GM23338 (cell line): ENCODE measurements at regions not wholly inside any gene's neighbourhood (a gene's known extent, or its start where the extent isn't known, plus 50 kb on each side); places are given as distances from the start of the nearest gene placed in this dataset.

Experiments used
- ATAC-seq: fragments of 200-7000 bp; cut with Tn5 transposase; 3 replicates; pipeline ENCODE4 v1.9.1; 2020
- DNase-seq: peaks from one replicate; pipeline ENCODE4 v3.0.0-alpha.2; 2015; ENCODE audit warnings: low spot score
- H2AFZ ChIP-seq: fragments of 200-600 bp; sonication (generic); 2 replicates; pipeline ENCODE4 v1.8.0; 2016; ENCODE audit warnings: antibody characterized with exemption, mild to moderate bottlenecking, moderate library complexity
- H3F3A ChIP-seq: fragments of 200-600 bp; sonication (generic); replicated peaks from 2 replicates; pipeline ENCODE4 v1.8.0; 2017; ENCODE audit warnings: antibody characterized with exemption, mixed run types, low read depth
- H3K27ac ChIP-seq: fragments of 200-600 bp; sonication (generic); 2 replicates; pipeline ENCODE4 v1.6.1; 2016; ENCODE audit warnings: low read depth
- H3K27me3 ChIP-seq: fragments of 200-600 bp; sonication (generic); 2 replicates; pipeline ENCODE4 v1.8.0; 2016; ENCODE audit warnings: mild to moderate bottlenecking, mixed run types, moderate library complexity; ENCODE audit not compliant: insufficient read depth
- H3K36me3 ChIP-seq: fragments of 200-600 bp; sonication (generic); 2 replicates; pipeline ENCODE4 v1.8.0; 2016; ENCODE audit warnings: mild to moderate bottlenecking; ENCODE audit not compliant: insufficient read depth
- H3K4me1 ChIP-seq: fragments of 200-600 bp; sonication (generic); 2 replicates; pipeline ENCODE4 v1.8.0; 2016; ENCODE audit warnings: mild to moderate bottlenecking, moderate library complexity; ENCODE audit not compliant: insufficient read depth
- H3K4me2 ChIP-seq: fragments of 200-600 bp; sonication (generic); 2 replicates; pipeline ENCODE4 v1.7.1; 2017; ENCODE audit warnings: mixed run types
- H3K4me3 ChIP-seq: fragments of 200-600 bp; sonication (generic); 2 replicates; pipeline ENCODE4 v1.6.1; 2016; ENCODE audit warnings: mixed run types
- H3K79me2 ChIP-seq: fragments of 200-600 bp; sonication (generic); replicated peaks from 2 replicates; pipeline ENCODE4 v1.8.0; 2017; ENCODE audit warnings: mild to moderate bottlenecking; ENCODE audit not compliant: insufficient read depth
- H3K9me2 ChIP-seq: fragments of 200-600 bp; sonication (generic); 2 replicates; pipeline ENCODE4 v1.8.0; 2017; ENCODE audit not compliant: insufficient read depth
- H4K20me1 ChIP-seq: fragments of 200-600 bp; sonication (generic); replicated peaks from 2 replicates; pipeline ENCODE4 v1.8.0; 2017; ENCODE audit warnings: mild to moderate bottlenecking; ENCODE audit not compliant: insufficient read depth
- H3K27ac Mint-ChIP-seq: 2 replicates; pipeline ENCODE4 v1.8.0; 2020; ENCODE audit warnings: inconsistent platforms, mild to moderate bottlenecking, moderate library complexity, mixed read lengths
- H3K27me3 Mint-ChIP-seq: 3 replicates; pipeline ENCODE4 v1.8.0; 2022; ENCODE audit warnings: low read depth, mild to moderate bottlenecking, moderate library complexity, mixed read lengths, inconsistent platforms; ENCODE audit not compliant: insufficient read depth, poor library complexity
- H3K36me3 Mint-ChIP-seq: 3 replicates; pipeline ENCODE4 v1.8.0; 2021; ENCODE audit warnings: low read depth, mild to moderate bottlenecking, inconsistent platforms, moderate library complexity, mixed read lengths
- H3K4me1 Mint-ChIP-seq: 3 replicates; pipeline ENCODE4 v1.8.0; 2020; ENCODE audit warnings: mild to moderate bottlenecking, inconsistent platforms, mixed read lengths
- H3K4me3 Mint-ChIP-seq: 3 replicates; pipeline ENCODE4 v1.8.0; 2021; ENCODE audit warnings: moderate library complexity, mild to moderate bottlenecking, inconsistent platforms, mixed read lengths
- H3K9me3 Mint-ChIP-seq: 3 replicates; pipeline ENCODE4 v1.8.0; 2020; ENCODE audit warnings: moderate library complexity, mild to moderate bottlenecking, inconsistent platforms, mixed read lengths
- CREB1 ChIP-seq: fragments of 250-450 bp; sonication (Bioruptor Pico); IDR thresholded peaks from 2 replicates; pipeline ENCODE4 v1.5.0; 2020; ENCODE audit warnings: low read depth, mild to moderate bottlenecking, moderate library complexity
- EZH2 ChIP-seq: fragments of 200-600 bp; sonication (generic); IDR thresholded peaks from one replicate; pipeline ENCODE4 v1.8.0; 2017; ENCODE audit warnings: antibody characterized with exemption, mild to moderate bottlenecking, low read depth; ENCODE audit not compliant: unreplicated experiment
- EZH2phosphoT487 ChIP-seq: fragments of 200-600 bp; sonication (generic); IDR thresholded peaks from one replicate; pipeline ENCODE4 v1.8.1; 2018; ENCODE audit warnings: antibody characterized with exemption; ENCODE audit not compliant: unreplicated experiment
- JUNB ChIP-seq: IDR thresholded peaks from one replicate; pipeline ENCODE4 v1.6.1; 2016; ENCODE audit warnings: antibody characterized with exemption; ENCODE audit not compliant: unreplicated experiment
- NANOG ChIP-seq: IDR thresholded peaks from 2 replicates; pipeline ENCODE4 v1.6.1; 2016; ENCODE audit warnings: antibody characterized with exemption, borderline replicate concordance
- STAT1 ChIP-seq: IDR thresholded peaks from one replicate; pipeline ENCODE4 v1.6.1; 2016; ENCODE audit warnings: antibody characterized with exemption; ENCODE audit not compliant: unreplicated experiment
- ZNF114 ChIP-seq: fragments of 250-450 bp; sonication (Bioruptor Pico); IDR thresholded peaks from 2 replicates; pipeline ENCODE4 v1.5.0; 2020; ENCODE audit warnings: mild to moderate bottlenecking, moderate library complexity
- ZNF331 ChIP-seq: fragments of 250-450 bp; sonication (Bioruptor Pico); IDR thresholded peaks from 2 replicates; pipeline ENCODE4 v1.5.0; 2020; ENCODE audit warnings: low read depth, mild to moderate bottlenecking, moderate library complexity
- TF ChIP-seq, protein P1 (sequence below), 2 experiments: fragments of 200-600 bp in 1 of 2; sonication (generic) in 1 of 2; conservative IDR thresholded peaks; 2 replicates each; pipeline versions ENCODE4 v1.5.1 to v1.6.1; 2016 to 2017; ENCODE audit warnings: antibody characterized with exemption in 2 of 2, low read depth in 2 of 2, mild to moderate bottlenecking in 2 of 2, moderate library complexity in 1 of 2
- TF ChIP-seq, protein P2 (sequence below): fragments of 250-450 bp; sonication (Bioruptor Pico); IDR thresholded peaks from 2 replicates; pipeline ENCODE4 v1.5.0; 2020; ENCODE audit warnings: mild to moderate bottlenecking, moderate library complexity
- TF ChIP-seq, protein P3 (sequence below): IDR thresholded peaks from 2 replicates; pipeline ENCODE4 v1.6.1; 2016; ENCODE audit warnings: antibody characterized with exemption
- TF ChIP-seq, protein P4 (sequence below): IDR thresholded peaks from one replicate; pipeline ENCODE4 v1.6.1; 2018; ENCODE audit warnings: antibody characterized with exemption; ENCODE audit not compliant: unreplicated experiment

DNA sequence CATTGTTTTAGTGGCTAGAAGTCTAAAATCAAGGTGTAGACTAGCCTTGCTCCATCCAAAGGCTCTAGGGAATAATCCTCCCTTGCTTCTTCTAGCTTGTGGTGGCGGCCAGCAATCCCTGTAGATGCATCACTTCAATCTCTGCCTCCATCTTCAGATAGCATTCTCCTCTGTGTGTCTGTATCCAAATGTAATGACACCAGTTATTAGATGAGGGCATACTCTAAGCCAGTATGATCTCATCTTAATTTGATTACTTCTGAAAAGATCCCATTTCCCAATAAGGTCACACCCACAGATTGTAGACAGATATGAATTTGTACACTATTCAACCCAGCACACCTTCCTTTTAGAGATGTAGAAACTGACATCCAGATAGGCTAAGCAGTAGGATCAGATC lies 334.5 kb upstream of the KCNMB2 start:
- Histone ChIP-seq H3K4me2 (no peak overlapping the region), H3K27me3 (no peaks in the 10 kb centered on the region), H3F3A (no peaks in the 10 kb centered on the region), H2AFZ (no peak overlapping the region), H3K27ac (no peak overlapping the region), H3K9me2 (peaks cover 7% of the 10 kb centered on the region; the same call in 1 of the 2 replicates), H3K4me1 (peaks cover under 1% of the 10 kb centered on the region), H3K4me3 (no peak overlapping the region), H3K36me3 (no peaks in the 10 kb centered on the region), H4K20me1 (no peaks in the 10 kb centered on the region), H3K79me2 (no peaks in the 10 kb centered on the region)
- no peak for ATAC-seq
- Mint-ChIP-seq H3K27ac (no peak overlapping the region), H3K4me1 (peaks cover 2% of the 10 kb centered on the region; the same call in 1 of the 3 replicates), H3K27me3 (no peaks in the 10 kb centered on the region), H3K4me3 (no peak overlapping the region), H3K36me3 (no peaks in the 10 kb centered on the region), H3K9me3 (no peaks in the 10 kb centered on the region)
- TF ChIP-seq, protein P1, sequence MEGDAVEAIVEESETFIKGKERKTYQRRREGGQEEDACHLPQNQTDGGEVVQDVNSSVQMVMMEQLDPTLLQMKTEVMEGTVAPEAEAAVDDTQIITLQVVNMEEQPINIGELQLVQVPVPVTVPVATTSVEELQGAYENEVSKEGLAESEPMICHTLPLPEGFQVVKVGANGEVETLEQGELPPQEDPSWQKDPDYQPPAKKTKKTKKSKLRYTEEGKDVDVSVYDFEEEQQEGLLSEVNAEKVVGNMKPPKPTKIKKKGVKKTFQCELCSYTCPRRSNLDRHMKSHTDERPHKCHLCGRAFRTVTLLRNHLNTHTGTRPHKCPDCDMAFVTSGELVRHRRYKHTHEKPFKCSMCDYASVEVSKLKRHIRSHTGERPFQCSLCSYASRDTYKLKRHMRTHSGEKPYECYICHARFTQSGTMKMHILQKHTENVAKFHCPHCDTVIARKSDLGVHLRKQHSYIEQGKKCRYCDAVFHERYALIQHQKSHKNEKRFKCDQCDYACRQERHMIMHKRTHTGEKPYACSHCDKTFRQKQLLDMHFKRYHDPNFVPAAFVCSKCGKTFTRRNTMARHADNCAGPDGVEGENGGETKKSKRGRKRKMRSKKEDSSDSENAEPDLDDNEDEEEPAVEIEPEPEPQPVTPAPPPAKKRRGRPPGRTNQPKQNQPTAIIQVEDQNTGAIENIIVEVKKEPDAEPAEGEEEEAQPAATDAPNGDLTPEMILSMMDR (conservative IDR thresholded peaks at IDR 0.05; ENCODE audit: low read depth in 2 of 2): no peak
- TF ChIP-seq, protein P2, sequence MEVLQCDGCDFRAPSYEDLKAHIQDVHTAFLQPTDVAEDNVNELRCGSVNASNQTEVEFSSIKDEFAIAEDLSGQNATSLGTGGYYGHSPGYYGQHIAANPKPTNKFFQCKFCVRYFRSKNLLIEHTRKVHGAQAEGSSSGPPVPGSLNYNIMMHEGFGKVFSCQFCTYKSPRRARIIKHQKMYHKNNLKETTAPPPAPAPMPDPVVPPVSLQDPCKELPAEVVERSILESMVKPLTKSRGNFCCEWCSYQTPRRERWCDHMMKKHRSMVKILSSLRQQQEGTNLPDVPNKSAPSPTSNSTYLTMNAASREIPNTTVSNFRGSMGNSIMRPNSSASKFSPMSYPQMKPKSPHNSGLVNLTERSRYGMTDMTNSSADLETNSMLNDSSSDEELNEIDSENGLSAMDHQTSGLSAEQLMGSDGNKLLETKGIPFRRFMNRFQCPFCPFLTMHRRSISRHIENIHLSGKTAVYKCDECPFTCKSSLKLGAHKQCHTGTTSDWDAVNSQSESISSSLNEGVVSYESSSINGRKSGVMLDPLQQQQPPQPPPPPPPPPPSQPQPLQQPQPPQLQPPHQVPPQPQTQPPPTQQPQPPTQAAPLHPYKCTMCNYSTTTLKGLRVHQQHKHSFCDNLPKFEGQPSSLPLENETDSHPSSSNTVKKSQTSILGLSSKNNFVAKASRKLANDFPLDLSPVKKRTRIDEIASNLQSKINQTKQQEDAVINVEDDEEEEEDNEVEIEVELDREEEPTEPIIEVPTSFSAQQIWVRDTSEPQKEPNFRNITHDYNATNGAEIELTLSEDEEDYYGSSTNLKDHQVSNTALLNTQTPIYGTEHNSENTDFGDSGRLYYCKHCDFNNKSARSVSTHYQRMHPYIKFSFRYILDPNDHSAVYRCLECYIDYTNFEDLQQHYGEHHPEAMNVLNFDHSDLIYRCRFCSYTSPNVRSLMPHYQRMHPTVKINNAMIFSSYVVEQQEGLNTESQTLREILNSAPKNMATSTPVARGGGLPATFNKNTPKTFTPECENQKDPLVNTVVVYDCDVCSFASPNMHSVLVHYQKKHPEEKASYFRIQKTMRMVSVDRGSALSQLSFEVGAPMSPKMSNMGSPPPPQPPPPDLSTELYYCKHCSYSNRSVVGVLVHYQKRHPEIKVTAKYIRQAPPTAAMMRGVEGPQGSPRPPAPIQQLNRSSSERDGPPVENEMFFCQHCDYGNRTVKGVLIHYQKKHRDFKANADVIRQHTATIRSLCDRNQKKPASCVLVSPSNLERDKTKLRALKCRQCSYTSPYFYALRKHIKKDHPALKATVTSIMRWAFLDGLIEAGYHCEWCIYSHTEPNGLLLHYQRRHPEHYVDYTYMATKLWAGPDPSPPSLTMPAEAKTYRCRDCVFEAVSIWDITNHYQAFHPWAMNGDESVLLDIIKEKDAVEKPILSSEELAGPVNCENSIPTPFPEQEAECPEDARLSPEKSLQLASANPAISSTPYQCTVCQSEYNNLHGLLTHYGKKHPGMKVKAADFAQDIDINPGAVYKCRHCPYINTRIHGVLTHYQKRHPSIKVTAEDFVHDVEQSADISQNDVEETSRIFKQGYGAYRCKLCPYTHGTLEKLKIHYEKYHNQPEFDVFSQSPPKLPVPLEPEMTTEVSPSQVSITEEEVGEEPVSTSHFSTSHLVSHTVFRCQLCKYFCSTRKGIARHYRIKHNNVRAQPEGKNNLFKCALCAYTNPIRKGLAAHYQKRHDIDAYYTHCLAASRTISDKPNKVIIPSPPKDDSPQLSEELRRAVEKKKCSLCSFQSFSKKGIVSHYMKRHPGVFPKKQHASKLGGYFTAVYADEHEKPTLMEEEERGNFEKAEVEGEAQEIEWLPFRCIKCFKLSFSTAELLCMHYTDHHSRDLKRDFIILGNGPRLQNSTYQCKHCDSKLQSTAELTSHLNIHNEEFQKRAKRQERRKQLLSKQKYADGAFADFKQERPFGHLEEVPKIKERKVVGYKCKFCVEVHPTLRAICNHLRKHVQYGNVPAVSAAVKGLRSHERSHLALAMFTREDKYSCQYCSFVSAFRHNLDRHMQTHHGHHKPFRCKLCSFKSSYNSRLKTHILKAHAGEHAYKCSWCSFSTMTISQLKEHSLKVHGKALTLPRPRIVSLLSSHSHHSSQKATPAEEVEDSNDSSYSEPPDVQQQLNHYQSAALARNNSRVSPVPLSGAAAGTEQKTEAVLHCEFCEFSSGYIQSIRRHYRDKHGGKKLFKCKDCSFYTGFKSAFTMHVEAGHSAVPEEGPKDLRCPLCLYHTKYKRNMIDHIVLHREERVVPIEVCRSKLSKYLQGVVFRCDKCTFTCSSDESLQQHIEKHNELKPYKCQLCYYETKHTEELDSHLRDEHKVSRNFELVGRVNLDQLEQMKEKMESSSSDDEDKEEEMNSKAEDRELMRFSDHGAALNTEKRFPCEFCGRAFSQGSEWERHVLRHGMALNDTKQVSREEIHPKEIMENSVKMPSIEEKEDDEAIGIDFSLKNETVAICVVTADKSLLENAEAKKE: no peak
- TF ChIP-seq EZH2phosphoT487: no peak
- TF ChIP-seq, protein P3, sequence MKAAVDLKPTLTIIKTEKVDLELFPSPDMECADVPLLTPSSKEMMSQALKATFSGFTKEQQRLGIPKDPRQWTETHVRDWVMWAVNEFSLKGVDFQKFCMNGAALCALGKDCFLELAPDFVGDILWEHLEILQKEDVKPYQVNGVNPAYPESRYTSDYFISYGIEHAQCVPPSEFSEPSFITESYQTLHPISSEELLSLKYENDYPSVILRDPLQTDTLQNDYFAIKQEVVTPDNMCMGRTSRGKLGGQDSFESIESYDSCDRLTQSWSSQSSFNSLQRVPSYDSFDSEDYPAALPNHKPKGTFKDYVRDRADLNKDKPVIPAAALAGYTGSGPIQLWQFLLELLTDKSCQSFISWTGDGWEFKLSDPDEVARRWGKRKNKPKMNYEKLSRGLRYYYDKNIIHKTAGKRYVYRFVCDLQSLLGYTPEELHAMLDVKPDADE: no peak
- TF ChIP-seq CREB1 (CRISPR knock-in tag): no peak
- TF ChIP-seq EZH2: no peak
- no peak for TF ChIP-seq NANOG
- TF ChIP-seq ZNF114 (CRISPR knock-in tag): no peak
- no peak for TF ChIP-seq JUNB
- no peak for TF ChIP-seq STAT1
- TF ChIP-seq, protein P4, sequence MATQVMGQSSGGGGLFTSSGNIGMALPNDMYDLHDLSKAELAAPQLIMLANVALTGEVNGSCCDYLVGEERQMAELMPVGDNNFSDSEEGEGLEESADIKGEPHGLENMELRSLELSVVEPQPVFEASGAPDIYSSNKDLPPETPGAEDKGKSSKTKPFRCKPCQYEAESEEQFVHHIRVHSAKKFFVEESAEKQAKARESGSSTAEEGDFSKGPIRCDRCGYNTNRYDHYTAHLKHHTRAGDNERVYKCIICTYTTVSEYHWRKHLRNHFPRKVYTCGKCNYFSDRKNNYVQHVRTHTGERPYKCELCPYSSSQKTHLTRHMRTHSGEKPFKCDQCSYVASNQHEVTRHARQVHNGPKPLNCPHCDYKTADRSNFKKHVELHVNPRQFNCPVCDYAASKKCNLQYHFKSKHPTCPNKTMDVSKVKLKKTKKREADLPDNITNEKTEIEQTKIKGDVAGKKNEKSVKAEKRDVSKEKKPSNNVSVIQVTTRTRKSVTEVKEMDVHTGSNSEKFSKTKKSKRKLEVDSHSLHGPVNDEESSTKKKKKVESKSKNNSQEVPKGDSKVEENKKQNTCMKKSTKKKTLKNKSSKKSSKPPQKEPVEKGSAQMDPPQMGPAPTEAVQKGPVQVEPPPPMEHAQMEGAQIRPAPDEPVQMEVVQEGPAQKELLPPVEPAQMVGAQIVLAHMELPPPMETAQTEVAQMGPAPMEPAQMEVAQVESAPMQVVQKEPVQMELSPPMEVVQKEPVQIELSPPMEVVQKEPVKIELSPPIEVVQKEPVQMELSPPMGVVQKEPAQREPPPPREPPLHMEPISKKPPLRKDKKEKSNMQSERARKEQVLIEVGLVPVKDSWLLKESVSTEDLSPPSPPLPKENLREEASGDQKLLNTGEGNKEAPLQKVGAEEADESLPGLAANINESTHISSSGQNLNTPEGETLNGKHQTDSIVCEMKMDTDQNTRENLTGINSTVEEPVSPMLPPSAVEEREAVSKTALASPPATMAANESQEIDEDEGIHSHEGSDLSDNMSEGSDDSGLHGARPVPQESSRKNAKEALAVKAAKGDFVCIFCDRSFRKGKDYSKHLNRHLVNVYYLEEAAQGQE: no peak
- TF ChIP-seq ZNF331 (CRISPR knock-in tag): no peak
- DNase-seq: no peak
